HepG2 (cell line): ENCODE measurements at regions not wholly inside any gene's neighbourhood (a gene's known extent, or its start where the extent isn't known, plus 50 kb on each side); places are given as distances from the start of the nearest gene placed in this dataset.

ENCODE experiments used
- ATAC-seq: fragments of 200-7000 bp; cut with Tn5 transposase; 3 replicates; pipeline ENCODE4 v1.9.1; 2020; ENCODE audit warnings: mild to moderate bottlenecking, moderate library complexity
- BruUV-seq: library from RNA; stranded (reverse); fragments of 400-500 nt; replicated peaks from 2 replicates; lab custom pipeline; 2021; lab: Mats Ljungman, UMichigan
- CTCF ChIA-PET: fragments of 300-600 bp; formaldehyde crosslinking; extraction: SDS; loops from one replicate; lab custom pipeline; 2021; ENCODE audit warnings: low total read pairs, inconsistent platforms, low intra/inter-chr PET ratio; lab: Yijun Ruan, JAX
- POLR2A ChIA-PET: fragments of 350-600 bp; sonication (Branson Sonifier 250); formaldehyde crosslinking; loops from one replicate; lab custom pipeline; 2020; ENCODE audit warnings: antibody characterized with exemption, inconsistent platforms; lab: Yijun Ruan, JAX
- DNase-seq: peaks from one replicate; pipeline ENCODE4 v3.0.0-alpha.2; 2015; ENCODE audit warnings: low spot score
- FAIRE-seq: peaks from 3 replicates; lab custom pipeline; 2011; peaks lifted over from hg19 to GRCh38; lab: Jason Lieb, UNC
- H2AFZ ChIP-seq: one replicate; pipeline ENCODE4 v1.6.1; 2011; ENCODE audit warnings: low read length, inconsistent platforms
- H3K27ac ChIP-seq: fragments of 300-600 bp; 3 replicates; pipeline ENCODE4 v1.8.0; 2011; ENCODE audit warnings: mixed run types, mild to moderate bottlenecking, mixed read lengths, low read length, inconsistent platforms; ENCODE audit not compliant: insufficient read depth; ENCODE audit errors: extremely low read length
- H3K27me3 ChIP-seq, 2 experiments: fragments of 200-600 bp in 1 of 2; 2 replicates in 1 of 2; 3 replicates in 1 of 2; pipeline versions ENCODE4 v1.6.0 to v1.8.0; 2011; ENCODE audit warnings: low read length in 2 of 2, mild to moderate bottlenecking in 2 of 2, moderate library complexity in 2 of 2, inconsistent platforms in 1 of 2; ENCODE audit not compliant: insufficient read depth in 2 of 2, control insufficient read depth in 1 of 2
- H3K36me3 ChIP-seq, 2 experiments: fragments of 200-600 bp in 1 of 2; replicated peaks in 1 of 2; 2 replicates in 1 of 2; 3 replicates in 1 of 2; pipeline versions ENCODE4 v1.5.1 to v1.8.0; 2011; ENCODE audit warnings: low read length in 2 of 2, inconsistent platforms in 1 of 2; ENCODE audit not compliant: insufficient read depth in 2 of 2, control insufficient read depth in 1 of 2
- H3K4me1 ChIP-seq: 2 replicates; pipeline ENCODE4 v1.5.1; 2012; ENCODE audit warnings: low read length, inconsistent platforms; ENCODE audit not compliant: insufficient read depth
- H3K4me2 ChIP-seq: 2 replicates; pipeline ENCODE4 v1.6.0; 2011; ENCODE audit warnings: low read depth, low read length, inconsistent platforms
- H3K4me3 ChIP-seq, 3 experiments: fragments of 200-600 bp in 1 of 3; sonication (generic), shearing (Covaris generic) in 1 of 3; replicated peaks in 1 of 3; 2 replicates each; pipeline ENCODE4 v1.5.1; 2011 to 2016; ENCODE audit warnings: low read length in 3 of 3, inconsistent platforms in 2 of 3, low read depth in 2 of 3, mild to moderate bottlenecking in 2 of 3, control low read depth in 1 of 3, mixed read lengths in 1 of 3; ENCODE audit not compliant: insufficient read depth in 1 of 3
- H3K79me2 ChIP-seq: one replicate; pipeline ENCODE4 v1.6.1; 2011; ENCODE audit warnings: low read length, inconsistent platforms; ENCODE audit not compliant: insufficient read depth
- H3K9ac ChIP-seq: 2 replicates; pipeline ENCODE4 v1.6.0; 2011; ENCODE audit warnings: mild to moderate bottlenecking, low read depth, low read length, inconsistent platforms; ENCODE audit not compliant: insufficient read depth
- H3K9me3 ChIP-seq: 2 replicates; pipeline ENCODE4 v1.5.1; 2012; ENCODE audit warnings: mild to moderate bottlenecking, low read length
- H4K20me1 ChIP-seq: 2 replicates; pipeline ENCODE4 v1.6.0; 2011; ENCODE audit warnings: inconsistent platforms, mild to moderate bottlenecking, low read length, moderate library complexity; ENCODE audit not compliant: insufficient read depth
- ASH2L ChIP-seq: fragments of 300-600, 200-600 bp; sonication (generic); IDR thresholded peaks from 2 replicates; pipeline ENCODE4 v1.7.0; 2017; ENCODE audit warnings: low read depth, mild to moderate bottlenecking, moderate library complexity, mixed read lengths, low read length; ENCODE audit not compliant: insufficient read length
- GRHL1 ChIP-seq: sonication (generic); formaldehyde crosslinking; conservative IDR thresholded peaks from 2 replicates; pipeline ENCODE4 v1.8.0; 2022; ENCODE audit warnings: missing genetic modification reagents
- MTF2 ChIP-seq: sonication (generic); formaldehyde crosslinking; IDR thresholded peaks from 2 replicates; pipeline ENCODE4 v1.5.0; 2020; ENCODE audit warnings: missing genetic modification reagents, borderline replicate concordance
- THAP11 ChIP-seq: IDR thresholded peaks from 2 replicates; pipeline ENCODE4 v1.6.1; 2016; ENCODE audit warnings: missing biosample characterization, missing genetic modification reagents
- YEATS2 ChIP-seq: sonication (generic); formaldehyde crosslinking; IDR thresholded peaks from 2 replicates; pipeline ENCODE4 v1.4.0; 2020; ENCODE audit warnings: missing genetic modification reagents, borderline replicate concordance
- ZC3H4 ChIP-seq: sonication (generic); formaldehyde crosslinking; IDR thresholded peaks from 2 replicates; pipeline ENCODE4 v1.4.0; 2020; ENCODE audit warnings: missing genetic modification reagents, borderline replicate concordance
- ZNF44 ChIP-seq: sonication (generic); formaldehyde crosslinking; IDR thresholded peaks from 2 replicates; pipeline ENCODE4 v1.5.1; 2020; ENCODE audit warnings: mild to moderate bottlenecking, missing genetic modification reagents
- ZNF564 ChIP-seq: sonication (generic); formaldehyde crosslinking; IDR thresholded peaks from 2 replicates; pipeline ENCODE4 v1.8.1; 2023; ENCODE audit warnings: mild to moderate bottlenecking, missing genetic modification reagents
- ZNF614 ChIP-seq: IDR thresholded peaks from 2 replicates; pipeline ENCODE4 v1.6.1; 2018; ENCODE audit warnings: missing biosample characterization, missing genetic modification reagents, inconsistent platforms, borderline replicate concordance
- ZNF841 ChIP-seq: sonication (generic); formaldehyde crosslinking; IDR thresholded peaks from 2 replicates; pipeline ENCODE4 v1.8.1; 2023; ENCODE audit warnings: missing genetic modification reagents, borderline replicate concordance
- ZSCAN30 ChIP-seq: sonication (generic); formaldehyde crosslinking; IDR thresholded peaks from 2 replicates; pipeline ENCODE4 v1.5.0; 2020; ENCODE audit warnings: mild to moderate bottlenecking, missing genetic modification reagents
- ZUFSP ChIP-seq: sonication (generic); formaldehyde crosslinking; IDR thresholded peaks from 2 replicates; pipeline ENCODE4 v1.9.0; 2021; ENCODE audit warnings: missing genetic modification reagents, mild to moderate bottlenecking, borderline replicate concordance
- WGBS: methylation state at CpG from one replicate; pipeline ENCODE4 v1.1.6; 2017; ENCODE audit warnings: low lambda C conversion rate; 5-methylcytosine and 5-hydroxymethylcytosine counted together
- in situ Hi-C: cut with HindIII; loops from 2 replicates; pipeline ENCODE4 v1.10.0; 2017; ENCODE audit warnings: low pct_unique_long_range_greater_than_20kb; ENCODE audit not compliant: extremely low pct_ligation_motif_present
- intact Hi-C: fragments of 100-400 bp; cut with micrococcal nuclease; formaldehyde crosslinking; loops from one replicate; pipeline ENCODE4 v1.10.0; 2022; ENCODE audit not compliant: unreplicated experiment

DNA sequence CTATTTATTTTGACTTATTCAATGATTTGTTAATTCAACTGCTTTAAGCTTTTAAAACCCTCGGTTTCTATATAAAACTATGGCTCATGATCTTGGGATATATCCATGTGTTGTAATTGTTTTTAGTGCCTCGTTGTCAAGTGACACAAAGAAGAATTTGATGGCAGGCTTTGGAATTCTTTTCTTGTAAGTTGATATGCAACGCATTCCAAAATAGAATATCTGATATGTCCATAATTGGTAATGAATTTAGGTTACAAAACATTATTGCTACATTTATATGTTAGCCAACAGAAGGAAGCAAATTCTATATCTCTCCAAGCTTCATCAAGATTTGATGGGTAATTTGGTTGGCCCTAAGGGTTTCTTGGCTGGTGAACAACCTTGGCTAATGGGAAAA lies 220.4 kb upstream of the RIMS1 start:
- no peak overlapping the region for H3K27ac ChIP-seq
- H3K9ac ChIP-seq: no peak overlapping the region
- H4K20me1 ChIP-seq: no peaks in the 10 kb centered on the region
- H3K36me3 ChIP-seq: no peaks in the 10 kb centered on the region
- CTCF ChIA-PET: no interaction called here
- H3K27me3 ChIP-seq: no peaks in the 10 kb centered on the region
- H2AFZ ChIP-seq: no peak overlapping the region
- no peaks in the 10 kb centered on the region for H3K79me2 ChIP-seq
- intact Hi-C loops (no loop called here), in situ Hi-C loops (no loop called here)
- 0% methylated on average over 3 of the region's 3 CpGs for WGBS
- no peak overlapping the region for H3K4me3 ChIP-seq
- H3K4me2 ChIP-seq: no peak overlapping the region
- FAIRE-seq (no peak), DNase-seq (no peak), ATAC-seq (no peak)
- no peaks in the 10 kb centered on the region for H3K4me1 ChIP-seq
- POLR2A ChIA-PET: no interaction called here
- TF ChIP-seq ZNF841 (CRISPR knock-in tag) (no peak), GRHL1 (CRISPR knock-in tag) (no peak), THAP11 (CRISPR knock-in tag) (no peak), ZNF44 (CRISPR knock-in tag) (no peak), ZUFSP (no peak), ZC3H4 (CRISPR knock-in tag) (no peak), MTF2 (CRISPR knock-in tag) (no peak), YEATS2 (CRISPR knock-in tag) (no peak), ZSCAN30 (CRISPR knock-in tag) (no peak), ASH2L (no peak), ZNF614 (CRISPR knock-in tag) (no peak), ZNF564 (no peak)
- BruUV-seq: no TSS peak
- peaks cover 4% of the 10 kb centered on the region; the same call in 1 of the 2 replicates for H3K9me3 ChIP-seq
